Muscle layer of colon (tissue), 2 donors: ENCODE measurements at regions not wholly inside any gene's neighbourhood (a gene's known extent, or its start where the extent isn't known, plus 50 kb on each side); places are given as distances from the start of the nearest gene placed in this dataset.

Experiments
- H3K27ac ChIP-seq: one replicate; pipeline ENCODE4 v1.7.0; 2013; ENCODE audit warnings: low read depth, mild to moderate bottlenecking, low read length, moderate library complexity
- H3K27me3 ChIP-seq, 2 donors: one replicate each; pipeline ENCODE4 v1.7.0; 2013; ENCODE audit warnings: low read length in 2 of 2, mild to moderate bottlenecking in 2 of 2; ENCODE audit not compliant: insufficient read depth in 2 of 2, control insufficient read depth in 1 of 2
- H3K36me3 ChIP-seq: one replicate; pipeline ENCODE4 v1.7.0; 2013; ENCODE audit warnings: mild to moderate bottlenecking, low read length; ENCODE audit not compliant: insufficient read depth
- H3K4me1 ChIP-seq: one replicate; pipeline ENCODE4 v1.7.0; 2013; ENCODE audit warnings: mild to moderate bottlenecking, low read length; ENCODE audit not compliant: insufficient read depth
- H3K4me3 ChIP-seq, 2 donors: one replicate each; pipeline ENCODE4 v1.7.0; 2013; ENCODE audit warnings: low read length in 2 of 2, low read depth in 1 of 2, mild to moderate bottlenecking in 1 of 2, moderate library complexity in 1 of 2
- H3K9ac ChIP-seq: one replicate; pipeline ENCODE4 v1.7.0; 2013; ENCODE audit warnings: low read length
- H3K9me3 ChIP-seq: one replicate; pipeline ENCODE4 v1.7.0; 2013; ENCODE audit warnings: mild to moderate bottlenecking, low read length
- donor health status: abdominal sarcoma.
- donor health status: Adenocarcinoma of cecum.

GRCh38 chr13:108036411-108036932 lies 178.9 kb downstream of the LIG4 start:
- no peak overlapping the region for H3K4me3 ChIP-seq
- H3K27ac ChIP-seq, result no peak overlapping the region
- no peaks in the 10 kb centered on the region for H3K4me1 ChIP-seq
- H3K9me3 ChIP-seq, result no peaks in the 10 kb centered on the region
- H3K27me3 ChIP-seq, result no peaks in the 10 kb centered on the region
- H3K36me3 ChIP-seq, result no peaks in the 10 kb centered on the region
- no peak overlapping the region for H3K9ac ChIP-seq

DNA sequence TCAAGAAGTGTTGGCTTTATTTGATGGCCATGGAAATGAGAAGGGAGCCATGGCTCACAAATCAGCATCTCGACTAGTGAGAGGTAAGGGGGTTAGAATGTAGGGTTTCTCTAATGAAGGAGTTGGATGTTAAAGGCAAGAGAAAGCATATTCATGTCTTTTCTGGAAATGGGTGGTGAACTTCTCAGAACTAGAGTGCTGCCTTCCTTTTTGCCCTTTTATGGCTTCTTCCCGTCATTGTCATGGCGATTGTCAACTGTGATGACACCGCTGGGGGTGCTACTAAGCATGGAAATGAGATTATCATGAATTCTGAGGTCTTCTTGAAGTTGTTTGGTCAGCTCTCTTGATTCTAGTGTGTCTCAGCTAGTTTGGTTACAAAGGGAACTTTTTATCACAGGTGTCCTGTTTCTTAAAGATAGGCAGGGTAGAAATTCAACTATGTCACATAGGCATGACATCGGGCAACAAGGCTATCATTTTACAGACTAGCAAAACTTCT lies 180.4 kb downstream of the LIG4 start:
- H3K27ac ChIP-seq, result no peak overlapping the region

DNA sequence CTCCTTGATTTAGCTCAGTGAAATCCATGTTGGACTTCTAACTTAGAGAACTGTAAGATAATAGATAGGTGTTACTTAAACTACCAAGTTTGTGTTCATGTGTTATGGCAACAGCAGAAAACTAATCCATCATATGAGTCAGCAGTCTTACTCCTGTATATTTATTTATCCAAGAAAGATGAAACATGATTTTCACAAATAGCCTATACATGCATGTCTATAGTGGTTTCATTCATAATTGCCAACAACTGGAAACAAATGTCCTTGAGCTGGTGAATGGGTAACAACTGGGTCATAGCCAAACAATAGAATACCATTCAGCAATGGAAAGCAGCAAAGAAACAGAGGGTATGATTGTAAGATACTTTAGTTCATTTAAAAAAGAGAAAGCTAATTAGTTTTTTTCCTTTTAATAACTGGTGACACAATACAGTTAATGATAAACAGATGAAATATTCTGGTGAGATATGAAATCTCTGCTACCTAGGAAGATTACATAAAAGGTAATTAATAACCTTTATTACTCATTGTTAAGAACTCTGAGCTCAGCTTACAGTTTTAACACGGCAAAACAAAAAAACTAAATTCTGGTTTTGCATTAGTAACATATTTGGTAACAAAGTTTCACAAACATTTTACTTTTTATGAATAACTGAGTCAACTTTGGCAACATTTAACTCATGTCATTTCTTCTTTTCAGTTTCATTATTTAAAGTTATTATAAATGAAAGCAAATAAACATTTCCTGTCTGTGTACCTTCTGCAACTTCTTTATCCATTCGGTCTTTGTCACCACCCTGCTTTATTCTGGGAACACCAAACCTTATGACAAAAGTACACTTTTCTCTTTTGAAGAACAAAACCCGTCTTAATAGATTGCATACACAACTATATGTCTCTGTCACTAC lies 181.3 kb downstream of the LIG4 start:
- Histone ChIP-seq H3K9me3 (no peaks in the 10 kb centered on the region), H3K27me3 (no peaks in the 10 kb centered on the region), H3K36me3 (no peaks in the 10 kb centered on the region), H3K9ac (no peak overlapping the region), H3K4me3 (no peak overlapping the region), H3K4me1 (no peaks in the 10 kb centered on the region), H3K27ac (no peak overlapping the region)

More for the DNA sequence above, 180.4 kb downstream of the LIG4 start:
- Histone ChIP-seq H3K36me3 (no peaks in the 10 kb centered on the region), H3K9ac (no peak overlapping the region), H3K4me3 (no peak overlapping the region), H3K27me3 (no peaks in the 10 kb centered on the region), H3K4me1 (no peaks in the 10 kb centered on the region), H3K9me3 (no peaks in the 10 kb centered on the region)

DNA sequence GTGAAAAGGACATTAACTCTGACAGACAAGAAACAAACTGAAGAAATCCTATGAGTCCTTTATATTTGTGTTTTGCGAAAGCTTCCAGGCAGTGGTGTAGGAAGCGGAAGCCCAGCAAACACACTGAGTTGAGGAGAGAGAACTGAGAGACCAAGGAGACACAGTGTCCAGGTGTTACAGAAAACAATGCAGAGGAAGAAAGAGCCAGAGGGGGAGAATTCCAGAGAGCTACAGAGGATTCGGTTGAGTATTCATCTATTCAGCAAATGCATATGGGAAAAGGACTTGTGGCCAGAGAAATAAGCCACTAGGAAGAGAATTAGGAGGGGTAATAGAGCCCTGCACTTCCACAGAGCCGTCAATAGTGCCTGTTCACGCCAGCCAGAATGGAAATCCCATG lies 183.5 kb downstream of the LIG4 start:
- Histone ChIP-seq H3K9me3 (no peaks in the 10 kb centered on the region), H3K9ac (no peak overlapping the region), H3K27ac (no peak overlapping the region), H3K4me3 (no peak overlapping the region), H3K27me3 (no peaks in the 10 kb centered on the region), H3K4me1 (no peaks in the 10 kb centered on the region), H3K36me3 (no peaks in the 10 kb centered on the region)

- no peaks in the 10 kb centered on the region for H3K27me3 ChIP-seq
- no peak overlapping the region for H3K27ac ChIP-seq
- no peaks in the 10 kb centered on the region for H3K9me3 ChIP-seq
- H3K4me1 ChIP-seq, result no peaks in the 10 kb centered on the region
- no peak overlapping the region for H3K4me3 ChIP-seq
- no peak overlapping the region for H3K9ac ChIP-seq
- H3K36me3 ChIP-seq, result no peaks in the 10 kb centered on the region
Observed at GRCh38 chr13:108030769-108031168, 184.6 kb downstream of the LIG4 start.

- Histone ChIP-seq H3K9me3 (no peaks in the 10 kb centered on the region), H3K36me3 (no peaks in the 10 kb centered on the region), H3K4me3 (no peak overlapping the region), H3K27ac (no peak overlapping the region), H3K27me3 (no peaks in the 10 kb centered on the region), H3K4me1 (no peaks in the 10 kb centered on the region), H3K9ac (no peak overlapping the region)
Observed at GRCh38 chr13:108026680-108027410, 188.5 kb downstream of the LIG4 start.

DNA sequence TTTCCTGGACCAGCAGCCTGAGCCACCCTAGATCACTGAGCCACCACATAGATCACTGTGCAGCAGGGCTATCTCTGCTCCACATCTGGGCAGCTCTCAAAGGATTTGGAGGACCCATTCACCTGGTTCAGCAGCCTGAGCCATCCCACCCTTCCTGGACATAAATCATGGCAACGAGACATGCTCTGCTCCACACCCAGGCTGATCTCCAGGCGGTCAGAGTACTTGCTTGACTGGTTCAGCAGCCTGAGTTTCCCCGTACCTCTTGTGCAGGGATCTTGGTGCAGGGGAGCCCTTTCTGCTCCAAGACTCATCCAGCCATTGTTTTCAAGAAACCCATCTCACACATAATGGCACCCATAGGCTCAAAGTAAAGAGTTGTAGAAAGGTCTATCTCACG lies 195.3 kb downstream of the LIG4 start:
- no peaks in the 10 kb centered on the region for H3K4me1 ChIP-seq
- H3K27ac ChIP-seq, result no peak overlapping the region
- no peak overlapping the region for H3K9ac ChIP-seq
- no peaks in the 10 kb centered on the region for H3K36me3 ChIP-seq
- H3K27me3 ChIP-seq, result no peaks in the 10 kb centered on the region
- no peaks in the 10 kb centered on the region for H3K9me3 ChIP-seq
- H3K4me3 ChIP-seq, result no peak overlapping the region

GRCh38 chr13:108018371-108018870 lies 196.9 kb downstream of the LIG4 start:
- Histone ChIP-seq H3K27me3 (no peaks in the 10 kb centered on the region), H3K9me3 (no peaks in the 10 kb centered on the region), H3K9ac (no peak overlapping the region), H3K4me1 (no peaks in the 10 kb centered on the region), H3K27ac (no peak overlapping the region), H3K4me3 (no peak overlapping the region), H3K36me3 (no peaks in the 10 kb centered on the region)

GRCh38 chr13:108006619-108007018 lies 208.7 kb downstream of the LIG4 start:
- Histone ChIP-seq H3K27me3 (no peaks in the 10 kb centered on the region), H3K4me3 (no peak overlapping the region), H3K9ac (no peak overlapping the region), H3K27ac (no peak overlapping the region), H3K9me3 (no peaks in the 10 kb centered on the region), H3K4me1 (no peaks in the 10 kb centered on the region), H3K36me3 (no peaks in the 10 kb centered on the region)

GRCh38 chr13:108005231-108005630 lies 210.1 kb downstream of the LIG4 start:
- Histone ChIP-seq H3K36me3 (no peaks in the 10 kb centered on the region), H3K9ac (no peak overlapping the region), H3K4me1 (no peaks in the 10 kb centered on the region)

DNA sequence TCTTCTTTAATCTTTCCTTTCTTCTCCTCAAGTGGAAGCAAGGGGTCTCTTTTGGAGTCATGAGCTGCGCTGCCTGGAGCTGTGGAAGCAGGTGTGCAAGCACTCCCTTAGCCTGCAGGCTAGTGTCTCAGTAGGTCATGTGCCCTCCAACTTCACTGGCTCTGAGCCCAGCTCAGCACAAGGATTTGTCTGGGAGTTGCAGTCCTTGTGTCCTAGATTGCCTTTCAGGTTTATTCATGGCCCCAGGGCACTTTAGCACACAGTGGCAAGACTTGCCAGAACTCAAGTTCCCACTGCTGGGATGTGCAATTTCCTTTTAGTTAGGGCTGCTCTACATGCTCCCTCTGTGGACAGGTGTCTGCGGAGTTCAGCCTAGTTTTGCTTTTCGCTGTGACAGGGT lies 211.7 kb downstream of the LIG4 start:
- H3K4me3 ChIP-seq, result no peak overlapping the region
- H3K27me3 ChIP-seq, result no peaks in the 10 kb centered on the region
- no peak overlapping the region for H3K9ac ChIP-seq
- H3K4me1 ChIP-seq, result no peaks in the 10 kb centered on the region
- no peaks in the 10 kb centered on the region for H3K36me3 ChIP-seq
- no peaks in the 10 kb centered on the region for H3K9me3 ChIP-seq
- no peak overlapping the region for H3K27ac ChIP-seq

More at GRCh38 chr13:108005231-108005630, 210.1 kb downstream of the LIG4 start:
- Histone ChIP-seq H3K9me3 (no peaks in the 10 kb centered on the region), H3K4me3 (no peak overlapping the region), H3K27ac (no peak overlapping the region), H3K27me3 (no peaks in the 10 kb centered on the region)
